ENCODE measurements at regions not wholly inside any gene's neighbourhood (a gene's known extent, or its start where the extent isn't known, plus 50 kb on each side); places are given as distances from the start of the nearest gene placed in this dataset.

DNA sequence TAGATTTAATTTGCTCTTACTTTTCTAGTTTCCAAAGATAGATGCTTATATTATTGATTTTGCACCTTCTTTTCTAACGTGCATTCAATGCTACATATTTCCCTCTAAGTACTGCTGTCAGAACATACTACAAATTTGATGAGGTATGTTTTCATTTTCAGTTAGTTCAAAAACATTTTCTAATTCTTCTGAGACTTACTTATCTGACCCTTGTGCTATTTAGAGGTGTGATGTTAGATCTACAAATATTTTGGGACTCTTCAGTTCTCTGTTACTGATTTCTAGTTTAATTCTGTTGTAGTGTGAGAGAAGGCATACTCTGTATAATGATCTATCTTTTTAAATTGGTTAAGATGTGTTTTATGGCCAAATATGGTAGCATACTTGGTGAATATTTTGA is 97.8 kb upstream of the TMEM168 start:
- DNase-seq (ENCODE audit: insufficient read length, low spot score) = no peak
- no peak for FAIRE-seq
- TF ChIP-seq, protein P1, sequence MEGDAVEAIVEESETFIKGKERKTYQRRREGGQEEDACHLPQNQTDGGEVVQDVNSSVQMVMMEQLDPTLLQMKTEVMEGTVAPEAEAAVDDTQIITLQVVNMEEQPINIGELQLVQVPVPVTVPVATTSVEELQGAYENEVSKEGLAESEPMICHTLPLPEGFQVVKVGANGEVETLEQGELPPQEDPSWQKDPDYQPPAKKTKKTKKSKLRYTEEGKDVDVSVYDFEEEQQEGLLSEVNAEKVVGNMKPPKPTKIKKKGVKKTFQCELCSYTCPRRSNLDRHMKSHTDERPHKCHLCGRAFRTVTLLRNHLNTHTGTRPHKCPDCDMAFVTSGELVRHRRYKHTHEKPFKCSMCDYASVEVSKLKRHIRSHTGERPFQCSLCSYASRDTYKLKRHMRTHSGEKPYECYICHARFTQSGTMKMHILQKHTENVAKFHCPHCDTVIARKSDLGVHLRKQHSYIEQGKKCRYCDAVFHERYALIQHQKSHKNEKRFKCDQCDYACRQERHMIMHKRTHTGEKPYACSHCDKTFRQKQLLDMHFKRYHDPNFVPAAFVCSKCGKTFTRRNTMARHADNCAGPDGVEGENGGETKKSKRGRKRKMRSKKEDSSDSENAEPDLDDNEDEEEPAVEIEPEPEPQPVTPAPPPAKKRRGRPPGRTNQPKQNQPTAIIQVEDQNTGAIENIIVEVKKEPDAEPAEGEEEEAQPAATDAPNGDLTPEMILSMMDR (IDR thresholded peaks at IDR 0.05; ENCODE audit: insufficient read depth, missing control alignments) = no peak

DNA sequence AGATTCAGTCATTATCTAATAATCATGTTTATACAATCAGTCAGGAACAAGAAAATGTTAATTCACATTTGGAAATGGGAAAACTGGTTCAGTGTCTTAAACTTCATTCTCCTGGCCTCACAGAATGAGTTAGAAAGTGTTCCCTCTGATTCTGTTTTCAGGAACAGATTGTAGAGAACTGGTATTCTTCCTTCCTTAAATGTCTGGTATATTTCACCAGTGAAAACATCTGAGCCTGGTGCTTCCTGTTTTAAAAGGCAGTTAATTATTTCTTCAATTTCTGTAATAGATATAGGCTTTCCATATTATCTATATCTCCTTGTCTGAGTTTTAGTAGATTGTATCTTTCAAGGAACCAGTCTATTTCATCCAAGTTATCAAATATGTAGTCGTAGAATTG is 97.1 kb upstream of the TMEM168 start:
- DNase-seq (ENCODE audit: insufficient read length, low spot score) (no peak), FAIRE-seq (no peak)
- TF ChIP-seq, protein P1 (IDR thresholded peaks at IDR 0.05; ENCODE audit: insufficient read depth, missing control alignments) = no peak

DNA sequence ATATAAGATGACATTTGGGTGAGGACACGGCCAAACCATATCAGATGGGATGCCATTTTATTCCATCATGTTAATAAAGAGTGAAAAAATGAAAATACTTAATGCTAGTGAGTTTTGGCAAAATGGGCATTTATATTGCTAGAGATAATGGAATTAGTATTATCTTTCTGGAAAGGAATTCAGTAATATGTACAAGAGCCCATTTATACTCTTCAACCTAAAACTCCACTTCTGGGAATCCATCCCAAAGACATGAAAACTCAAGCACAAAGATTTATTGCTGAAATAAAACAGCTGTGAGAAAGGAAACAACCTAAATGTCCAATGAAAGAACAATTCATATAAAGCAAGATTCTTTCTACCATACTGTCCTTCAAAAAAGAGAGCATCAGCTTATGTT is 96.0 kb upstream of the TMEM168 start:
- no peak for DNase-seq (ENCODE audit: insufficient read length, low spot score)
- TF ChIP-seq, protein P1 (IDR thresholded peaks at IDR 0.05; ENCODE audit: insufficient read depth, missing control alignments) = no peak

DNA sequence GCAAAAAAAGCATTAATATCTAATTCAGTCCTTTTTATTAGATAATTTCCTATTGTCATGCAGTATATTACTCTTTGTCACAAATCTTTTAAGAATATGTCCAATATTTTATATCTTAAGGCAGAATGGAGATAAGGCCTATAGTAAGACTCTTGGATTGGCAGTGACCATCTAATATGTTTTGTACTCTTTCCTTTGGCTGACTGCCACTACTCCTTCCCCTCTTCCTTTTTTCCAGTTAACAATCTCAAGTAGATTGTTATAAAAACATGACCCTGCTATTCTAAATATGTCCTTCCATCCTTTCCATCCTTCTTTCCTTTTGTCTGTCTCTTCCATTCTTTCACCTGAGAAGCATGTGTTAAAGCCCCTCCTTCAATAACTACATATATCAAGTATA is 92.8 kb upstream of the TMEM168 start:
- TF ChIP-seq, protein P1 (IDR thresholded peaks at IDR 0.05; ENCODE audit: insufficient read depth, missing control alignments) = no peak
- DNase-seq (ENCODE audit: insufficient read length, low spot score) = no peak
- FAIRE-seq = no peak

More for the DNA sequence above, 96.0 kb upstream of the TMEM168 start:
- FAIRE-seq = no peak

DNA sequence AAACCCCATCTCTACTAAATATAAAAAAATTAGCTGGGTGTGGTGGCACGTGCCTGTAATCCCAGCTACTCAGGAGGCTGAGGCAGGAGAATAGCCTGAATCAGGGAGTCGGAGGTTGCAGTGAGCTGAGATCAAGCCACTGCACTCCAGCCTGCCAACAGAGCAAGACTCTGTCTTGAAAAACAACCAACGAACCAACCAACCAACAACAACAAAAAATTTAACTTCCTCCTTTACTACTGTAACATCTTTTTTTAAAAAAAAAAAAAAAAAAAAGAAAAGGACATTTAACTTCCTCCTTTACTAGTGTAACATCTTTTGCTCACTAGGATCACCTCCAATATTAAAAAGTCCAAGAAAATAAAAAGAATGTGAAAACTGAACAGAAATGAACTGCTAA is 92.3 kb upstream of the TMEM168 start:
- TF ChIP-seq, protein P1 (IDR thresholded peaks at IDR 0.05; ENCODE audit: insufficient read depth, missing control alignments) = no peak
- no peak for FAIRE-seq
- DNase-seq (ENCODE audit: insufficient read length, low spot score) = no peak

DNA sequence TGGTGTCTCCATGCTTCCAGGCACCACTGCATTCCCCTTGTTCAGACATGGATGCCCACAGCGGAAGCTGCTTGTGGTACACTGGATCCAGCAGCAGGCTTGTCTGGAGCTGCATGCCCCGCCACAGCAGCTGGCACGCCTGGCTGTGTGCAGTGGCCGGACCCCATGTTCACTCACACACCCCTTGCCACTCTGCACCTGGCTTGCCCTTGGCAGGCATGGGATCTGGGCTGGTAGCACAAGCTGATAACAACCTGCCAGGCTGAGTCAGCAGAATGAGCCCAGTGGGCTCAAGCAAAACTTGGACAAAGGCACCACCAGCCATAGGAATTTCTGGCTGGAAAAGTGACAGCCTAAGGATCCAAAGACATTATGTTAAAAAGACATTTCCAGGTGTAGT is 91.8 kb upstream of the TMEM168 start:
- TF ChIP-seq, protein P1 (IDR thresholded peaks at IDR 0.05; ENCODE audit: insufficient read depth, missing control alignments) = no peak
- no peak for FAIRE-seq
- DNase-seq (ENCODE audit: insufficient read length, low spot score) = no peak

DNA sequence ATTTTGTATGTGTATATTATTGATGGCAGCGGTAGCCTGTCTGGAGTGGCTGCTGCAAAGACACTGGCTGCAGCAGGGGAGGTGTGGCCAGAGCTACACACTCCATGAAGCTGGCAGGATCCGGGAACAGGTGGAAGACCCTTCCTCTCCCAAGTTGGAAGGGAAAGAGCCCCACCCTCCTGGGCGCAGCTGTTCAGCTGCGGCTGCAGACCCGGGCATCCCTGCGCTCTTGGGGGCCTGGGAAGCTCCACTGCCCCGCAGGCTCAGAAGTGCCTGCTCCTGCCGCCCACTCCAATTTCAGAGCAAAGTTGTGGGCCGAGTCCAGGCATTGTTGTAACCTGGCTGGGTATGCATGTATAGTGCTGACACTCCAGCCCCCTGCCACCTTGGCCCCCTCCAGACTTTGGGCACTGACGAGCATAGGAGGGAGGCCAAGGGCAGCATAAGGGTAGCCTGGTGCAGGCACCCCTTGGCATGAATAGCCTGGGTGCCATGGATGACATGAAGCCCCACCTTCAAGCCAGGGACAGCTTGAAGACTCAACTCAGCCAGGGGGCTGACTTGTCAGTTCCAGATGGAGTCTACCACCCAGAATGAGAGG is 90.7 kb upstream of the TMEM168 start:
- FAIRE-seq (no peak), DNase-seq (ENCODE audit: insufficient read length, low spot score) (no peak)
- TF ChIP-seq, protein P1 (IDR thresholded peaks at IDR 0.05; ENCODE audit: insufficient read depth, missing control alignments) = no peak
